Caco-2 (cell line): ENCODE measurements at regions not wholly inside any gene's neighbourhood (a gene's known extent, or its start where the extent isn't known, plus 50 kb on each side); places are given as distances from the start of the nearest gene placed in this dataset.

Experiments
- BruUV-seq: library from RNA; stranded (reverse); fragments of 400-500 nt; replicated peaks from 2 replicates; lab custom pipeline; 2021; lab: Mats Ljungman, UMichigan
- CTCF ChIA-PET: fragments of 300-600 bp; sonication (Branson Sonifier 250); formaldehyde crosslinking; loops from one replicate; lab custom pipeline; 2022; ENCODE audit warnings: antibody characterized with exemption; lab: Charles Lee
- POLR2A ChIA-PET: fragments of 300-600 bp; sonication (Branson Sonifier 250); formaldehyde crosslinking; loops from one replicate; lab custom pipeline; 2022; ENCODE audit warnings: antibody characterized with exemption; lab: Charles Lee
- DNase-seq, 2 experiments: peaks; one replicate each; pipeline versions ENCODE4 v3.0.0 to v3.0.0-alpha.2; 2020 to 2022
- H3K27me3 ChIP-seq: replicated peaks from 2 replicates; pipeline ENCODE4 v1.6.0; 2011; ENCODE audit warnings: low read length; ENCODE audit not compliant: control insufficient read depth, insufficient read depth
- H3K36me3 ChIP-seq: 2 replicates; pipeline ENCODE4 v1.5.1; 2011; ENCODE audit warnings: low read length; ENCODE audit not compliant: control insufficient read depth, insufficient read depth
- H3K4me1 ChIP-seq: fragments of 250-450 bp; sonication (Bioruptor Pico); 2 replicates; pipeline ENCODE4 v1.5.1; 2020; ENCODE audit warnings: mild to moderate bottlenecking
- H3K4me3 ChIP-seq: 2 replicates; pipeline ENCODE4 v1.5.1; 2011; ENCODE audit warnings: low read depth, mild to moderate bottlenecking, control low read depth, low read length
- H3K9me3 ChIP-seq: fragments of 250-450 bp; sonication (Bioruptor Pico); 2 replicates; pipeline ENCODE4 v1.5.1; 2020; ENCODE audit warnings: mild to moderate bottlenecking, moderate library complexity
- H3K27ac Mint-ChIP-seq: one replicate; pipeline ENCODE4 v1.8.0; 2022; ENCODE audit warnings: mixed read lengths; ENCODE audit not compliant: unreplicated experiment
- H3K27me3 Mint-ChIP-seq: one replicate; pipeline ENCODE4 v1.8.0; 2022; ENCODE audit warnings: mixed read lengths; ENCODE audit not compliant: insufficient read depth, unreplicated experiment
- H3K36me3 Mint-ChIP-seq: one replicate; pipeline ENCODE4 v1.8.0; 2022; ENCODE audit warnings: mild to moderate bottlenecking, mixed read lengths; ENCODE audit not compliant: insufficient read depth, unreplicated experiment
- H3K4me1 Mint-ChIP-seq: one replicate; pipeline ENCODE4 v1.8.0; 2022; ENCODE audit warnings: low read depth, mixed read lengths; ENCODE audit not compliant: unreplicated experiment
- H3K4me3 Mint-ChIP-seq: one replicate; pipeline ENCODE4 v1.8.0; 2022; ENCODE audit warnings: mild to moderate bottlenecking, moderate library complexity, mixed read lengths; ENCODE audit not compliant: unreplicated experiment
- H3K9me3 Mint-ChIP-seq: one replicate; pipeline ENCODE4 v1.8.0; 2022; ENCODE audit warnings: mixed read lengths; ENCODE audit not compliant: unreplicated experiment
- intact Hi-C: fragments of 100-400 bp; cut with micrococcal nuclease; formaldehyde crosslinking; loops from one replicate; pipeline ENCODE4 v1.10.0; 2022; ENCODE audit not compliant: unreplicated experiment
- TF ChIP-seq, protein P1 (sequence below), 2 experiments: fragments of 200-600 bp in 1 of 2; IDR thresholded peaks; 1 replicate in 1 of 2; 2 replicates in 1 of 2; pipeline versions ENCODE4 v1.5.1 to v1.8.0; 2011 to 2022; ENCODE audit warnings: antibody characterized with exemption in 1 of 2, control low read depth in 1 of 2, inconsistent platforms in 1 of 2, low read depth in 1 of 2, low read length in 1 of 2, mild to moderate bottlenecking in 1 of 2, moderate library complexity in 1 of 2; ENCODE audit not compliant: insufficient read depth in 1 of 2, severe bottlenecking in 1 of 2, unreplicated experiment in 1 of 2

DNA sequence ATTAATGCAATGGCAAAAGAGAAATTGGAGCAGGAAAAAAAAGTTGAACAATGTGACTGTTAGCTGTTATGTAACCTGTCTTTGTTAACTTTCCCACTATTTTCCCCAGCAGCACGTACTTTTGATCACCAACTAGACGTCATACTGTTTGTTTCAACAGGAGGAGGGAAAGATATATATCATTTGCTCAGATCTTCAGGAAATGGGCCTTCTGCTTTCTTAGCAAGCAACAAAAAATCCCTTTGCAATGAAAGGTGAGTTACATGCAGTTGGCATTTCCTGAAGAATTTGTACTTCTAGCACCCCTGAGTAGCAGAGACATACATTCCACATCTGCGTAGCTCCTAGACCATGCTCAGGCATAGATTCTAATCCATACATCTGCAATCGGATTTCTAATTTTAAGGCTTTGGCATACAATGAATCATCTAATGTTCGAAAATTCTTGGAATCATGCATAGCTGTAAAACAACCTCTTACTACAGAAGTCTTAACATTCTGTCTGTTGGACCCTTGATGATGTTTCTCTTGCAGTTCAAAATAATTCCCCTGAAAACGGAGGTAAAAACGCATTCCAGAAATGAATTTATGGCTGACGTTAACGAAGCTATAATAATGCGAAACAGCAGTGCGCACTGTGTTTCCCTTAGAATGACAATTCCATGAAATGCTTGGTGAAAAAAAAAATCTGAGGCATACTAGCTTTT lies 286.9 kb upstream of the MGMT start:
- POLR2A ChIA-PET = no interaction called here
- Histone ChIP-seq H3K4me3 (no peak overlapping the region), H3K9me3 (no peaks in the 10 kb centered on the region), H3K4me1 (no peaks in the 10 kb centered on the region), H3K27me3 (no peaks in the 10 kb centered on the region; the same call in 1 of the 2 replicates), H3K36me3 (no peaks in the 10 kb centered on the region)
- Mint-ChIP-seq H3K27ac (no peak overlapping the region), H3K9me3 (no peaks in the 10 kb centered on the region), H3K4me3 (no peak overlapping the region), H3K4me1 (no peaks in the 10 kb centered on the region), H3K36me3 (no peaks in the 10 kb centered on the region), H3K27me3 (peaks cover 22% of the 10 kb centered on the region)
- CTCF ChIA-PET = no interaction called here
- TF ChIP-seq, protein P1, sequence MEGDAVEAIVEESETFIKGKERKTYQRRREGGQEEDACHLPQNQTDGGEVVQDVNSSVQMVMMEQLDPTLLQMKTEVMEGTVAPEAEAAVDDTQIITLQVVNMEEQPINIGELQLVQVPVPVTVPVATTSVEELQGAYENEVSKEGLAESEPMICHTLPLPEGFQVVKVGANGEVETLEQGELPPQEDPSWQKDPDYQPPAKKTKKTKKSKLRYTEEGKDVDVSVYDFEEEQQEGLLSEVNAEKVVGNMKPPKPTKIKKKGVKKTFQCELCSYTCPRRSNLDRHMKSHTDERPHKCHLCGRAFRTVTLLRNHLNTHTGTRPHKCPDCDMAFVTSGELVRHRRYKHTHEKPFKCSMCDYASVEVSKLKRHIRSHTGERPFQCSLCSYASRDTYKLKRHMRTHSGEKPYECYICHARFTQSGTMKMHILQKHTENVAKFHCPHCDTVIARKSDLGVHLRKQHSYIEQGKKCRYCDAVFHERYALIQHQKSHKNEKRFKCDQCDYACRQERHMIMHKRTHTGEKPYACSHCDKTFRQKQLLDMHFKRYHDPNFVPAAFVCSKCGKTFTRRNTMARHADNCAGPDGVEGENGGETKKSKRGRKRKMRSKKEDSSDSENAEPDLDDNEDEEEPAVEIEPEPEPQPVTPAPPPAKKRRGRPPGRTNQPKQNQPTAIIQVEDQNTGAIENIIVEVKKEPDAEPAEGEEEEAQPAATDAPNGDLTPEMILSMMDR (IDR thresholded peaks at IDR 0.05; ENCODE audit: insufficient read depth in 1 of 2, low read depth in 1 of 2, low read length in 1 of 2, severe bottlenecking in 1 of 2, unreplicated experiment in 1 of 2) = no peak
- no peak for DNase-seq
- no TSS peak for BruUV-seq
- intact Hi-C loops = no loop called here

DNA sequence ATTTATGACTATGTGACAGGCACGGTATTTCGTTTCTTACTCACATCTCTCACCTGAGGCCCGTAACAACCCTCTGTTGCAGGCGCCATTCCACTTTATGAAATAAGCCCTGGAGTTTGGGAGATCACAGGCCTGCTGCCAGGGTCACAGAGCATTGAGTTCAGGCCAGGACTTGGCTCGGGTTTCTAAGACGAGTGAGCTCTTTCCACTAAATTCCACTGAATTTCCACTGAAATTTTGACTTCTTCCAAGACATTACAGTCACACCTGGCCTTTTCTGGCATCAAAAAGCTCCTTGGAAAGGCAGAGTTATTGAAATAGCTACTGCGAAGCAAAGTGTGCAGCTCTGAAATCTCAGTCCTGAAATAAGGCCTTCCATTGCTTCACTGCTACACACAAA lies 282.8 kb upstream of the MGMT start:
- Histone ChIP-seq H3K4me3 (no peak overlapping the region), H3K27me3 (no peaks in the 10 kb centered on the region; the same call in 1 of the 2 replicates), H3K9me3 (no peaks in the 10 kb centered on the region), H3K4me1 (no peaks in the 10 kb centered on the region), H3K36me3 (no peaks in the 10 kb centered on the region)
- Mint-ChIP-seq H3K4me1 (no peaks in the 10 kb centered on the region), H3K27me3 (peaks cover 20% of the 10 kb centered on the region), H3K36me3 (no peaks in the 10 kb centered on the region), H3K9me3 (peaks cover 11% of the 10 kb centered on the region), H3K4me3 (no peak overlapping the region), H3K27ac (no peak overlapping the region)
- TF ChIP-seq, protein P1 (IDR thresholded peaks at IDR 0.05; ENCODE audit: insufficient read depth in 1 of 2, low read depth in 1 of 2, low read length in 1 of 2, severe bottlenecking in 1 of 2, unreplicated experiment in 1 of 2) = no peak
- intact Hi-C loops = no loop called here
- POLR2A ChIA-PET = no interaction called here
- DNase-seq = no peak
- CTCF ChIA-PET = interaction anchor here (0.6 kb wide), 1 partner anchor 109 kb away, joined by 3 read pairs; no protein-coding TSS in a partner anchor
- BruUV-seq = no TSS peak

DNA sequence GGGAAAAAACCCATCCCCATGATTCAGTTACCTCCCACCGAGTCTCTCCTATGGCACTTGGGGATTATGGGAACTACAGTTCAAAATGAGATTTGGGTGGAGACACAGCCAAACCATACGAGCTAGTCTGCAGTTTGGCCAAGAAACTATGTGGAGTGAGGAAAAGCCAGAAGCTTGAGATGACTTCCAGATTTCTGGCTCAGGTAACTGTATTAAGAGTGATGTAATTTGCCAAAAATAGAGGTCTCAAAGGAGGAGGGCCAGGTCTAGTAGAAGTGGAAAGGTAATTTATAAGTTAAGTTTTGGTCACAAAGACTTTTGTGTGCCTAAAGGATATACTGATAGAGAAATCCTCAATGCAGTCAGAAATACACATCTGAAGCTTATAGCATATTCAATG lies 279.7 kb upstream of the MGMT start:
- intact Hi-C loops = no loop called here
- ChIA-PET POLR2A (no interaction called here), CTCF (no interaction called here)
- Mint-ChIP-seq H3K36me3 (no peaks in the 10 kb centered on the region), H3K4me1 (no peaks in the 10 kb centered on the region), H3K4me3 (no peak overlapping the region), H3K9me3 (peaks cover 11% of the 10 kb centered on the region), H3K27ac (no peak overlapping the region), H3K27me3 (peaks cover 11% of the 10 kb centered on the region)
- Histone ChIP-seq H3K36me3 (no peaks in the 10 kb centered on the region), H3K4me3 (no peak overlapping the region), H3K27me3 (no peaks in the 10 kb centered on the region), H3K9me3 (no peaks in the 10 kb centered on the region), H3K4me1 (no peaks in the 10 kb centered on the region)
- no TSS peak for BruUV-seq
- DNase-seq = no peak
- TF ChIP-seq, protein P1 (IDR thresholded peaks at IDR 0.05; ENCODE audit: insufficient read depth in 1 of 2, low read depth in 1 of 2, low read length in 1 of 2, severe bottlenecking in 1 of 2, unreplicated experiment in 1 of 2) = no peak
